GM12892 (cell line): ENCODE measurements at regions not wholly inside any gene's neighbourhood (a gene's known extent, or its start where the extent isn't known, plus 50 kb on each side); places are given as distances from the start of the nearest gene placed in this dataset.
"Not testable (repeated sequence)": the region's sequence is repeated elsewhere in the genome, so short reads cannot be mapped to it uniquely, and the experiment has no call there.

Source experiments
- DNase-seq: peaks from one replicate; pipeline ENCODE4 v3.0.0; 2011; ENCODE audit not compliant: insufficient read length
- FAIRE-seq: peaks from 2 replicates; lab custom pipeline; 2011; peaks lifted over from hg19 to GRCh38; lab: Jason Lieb, UNC
- POLR2A ChIP-seq: IDR thresholded peaks from 2 replicates; pipeline ENCODE4 v1.6.1; 2011; ENCODE audit warnings: low read depth, low read length, control low read depth
- POLR2AphosphoS5 ChIP-seq: IDR thresholded peaks from 2 replicates; pipeline ENCODE4 v1.6.1; 2011; ENCODE audit warnings: low read depth, low read length, control low read depth
- TAF1 ChIP-seq: IDR thresholded peaks from 2 replicates; pipeline ENCODE4 v1.6.1; 2011; ENCODE audit warnings: low read depth, mild to moderate bottlenecking, control low read depth, low read length, borderline replicate concordance

DNA sequence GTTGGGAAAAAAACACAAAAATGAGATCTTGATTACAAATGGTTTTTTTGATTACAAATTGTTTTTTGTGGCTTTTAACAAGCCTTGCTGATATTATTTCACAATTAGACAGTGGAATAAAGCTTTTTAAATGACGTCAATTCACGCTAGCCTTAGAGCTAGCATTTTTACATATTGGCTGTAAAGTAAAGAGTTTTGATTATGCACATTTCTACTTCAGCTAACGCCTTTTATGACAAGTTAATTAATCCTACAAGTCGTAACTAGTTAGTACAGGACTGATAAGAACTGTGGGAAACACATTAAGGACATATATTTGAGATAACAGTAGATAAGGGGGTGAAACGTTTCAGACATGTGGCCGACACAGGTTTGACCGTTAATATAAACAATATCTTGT, 95.7 kb upstream of the ATXN3L start:
- DNase-seq (no peak), FAIRE-seq (peak; percentile 21)
- no peak for TF ChIP-seq POLR2AphosphoS5
- no peak for TF ChIP-seq TAF1
- TF ChIP-seq POLR2A = no peak

DNA sequence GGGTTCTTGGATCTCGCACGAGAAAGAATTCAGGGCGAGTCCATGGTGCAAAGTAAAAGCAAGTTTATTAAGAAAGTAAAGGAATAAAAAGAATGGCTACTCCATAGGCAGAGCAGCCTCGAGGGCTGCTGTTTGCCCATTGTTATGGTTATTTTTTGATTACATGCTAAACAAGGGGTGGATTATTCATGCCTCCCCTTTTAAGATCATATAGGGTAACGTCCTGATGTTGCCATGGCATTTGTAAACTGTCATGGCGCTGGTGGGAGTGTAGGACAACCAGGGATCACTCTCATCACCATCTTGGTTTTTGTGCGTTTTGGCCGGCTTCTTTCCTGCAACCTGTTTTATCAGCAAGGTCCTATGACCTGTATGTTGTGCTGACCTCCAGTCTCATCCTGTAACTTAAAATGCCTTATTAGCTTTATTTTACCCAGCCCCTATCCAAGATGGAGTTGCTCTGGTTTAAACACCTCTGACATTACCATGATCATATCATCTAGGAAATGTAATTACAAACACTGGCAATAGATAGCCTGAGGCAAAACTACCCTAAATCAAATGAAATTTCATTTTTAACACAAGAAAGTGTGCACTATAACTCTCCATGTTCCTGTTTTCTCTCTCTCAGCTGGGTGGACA, 94.3 kb upstream of the ATXN3L start:
- FAIRE-seq (peak; percentile 79), DNase-seq (no peak)
- TF ChIP-seq POLR2AphosphoS5 (no peak), TAF1 (no peak), POLR2A (no peak)

DNA sequence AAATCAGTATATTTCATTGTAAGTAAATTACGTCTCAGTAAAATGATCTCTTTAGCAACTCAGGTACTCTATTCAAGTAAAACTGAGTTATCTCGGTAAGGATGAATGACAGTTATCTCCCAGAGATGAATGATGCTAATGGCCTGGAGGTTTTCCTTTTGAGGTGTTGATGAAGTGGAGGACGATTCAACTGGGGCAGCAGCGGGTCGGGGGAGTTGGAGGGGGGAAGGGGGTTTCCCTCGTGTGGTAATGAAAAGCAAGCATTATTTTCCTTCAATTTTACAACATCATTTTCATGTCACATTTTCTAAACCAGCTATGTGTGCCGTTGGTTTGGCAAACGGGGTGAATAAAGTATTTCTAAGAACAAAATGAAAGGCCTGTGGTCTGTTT, 92.4 kb upstream of the ATXN3L start:
- TF ChIP-seq POLR2AphosphoS5 (no peak), TAF1 (no peak), POLR2A (no peak)
- FAIRE-seq = peak; percentile 74

DNA sequence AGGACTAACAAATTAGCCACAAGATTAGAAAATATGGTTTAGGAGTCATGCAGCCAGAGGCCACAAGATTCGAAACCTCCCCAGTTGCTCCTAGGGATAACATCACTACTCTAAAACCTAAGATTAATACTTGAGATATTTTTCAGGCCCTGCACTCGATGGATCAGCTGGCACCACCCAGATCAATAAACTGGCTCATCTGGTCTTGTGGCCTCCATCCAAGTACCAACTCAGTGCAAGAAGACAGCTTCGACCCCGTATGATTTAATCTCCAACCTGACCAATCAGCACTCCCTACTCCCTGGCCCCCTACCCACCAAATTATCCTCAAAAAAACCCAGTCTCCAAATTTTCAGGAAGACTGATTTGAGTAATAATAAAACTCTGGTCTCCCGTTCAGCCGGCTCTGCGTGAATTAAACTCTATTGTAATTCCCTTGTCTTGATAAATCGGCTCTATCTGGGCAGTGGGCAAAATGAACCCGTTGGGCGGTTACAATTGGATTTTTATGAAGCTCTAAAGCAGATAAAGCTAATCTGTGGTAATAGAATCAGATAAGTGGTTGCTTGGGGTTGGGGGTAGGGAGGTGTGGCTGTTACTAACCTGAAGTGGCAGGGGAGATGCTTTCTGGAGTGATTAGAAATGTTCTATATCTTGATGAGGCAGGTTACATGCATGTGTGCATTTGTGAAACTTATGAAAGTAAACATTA, 91.8 kb upstream of the ATXN3L start:
- FAIRE-seq (peak; percentile 48), DNase-seq (no peak)
- no peak for TF ChIP-seq POLR2A
- TF ChIP-seq TAF1 = no peak
- TF ChIP-seq POLR2AphosphoS5 = no peak

More for the DNA sequence above, 92.4 kb upstream of the ATXN3L start:
- no peak for DNase-seq

DNA sequence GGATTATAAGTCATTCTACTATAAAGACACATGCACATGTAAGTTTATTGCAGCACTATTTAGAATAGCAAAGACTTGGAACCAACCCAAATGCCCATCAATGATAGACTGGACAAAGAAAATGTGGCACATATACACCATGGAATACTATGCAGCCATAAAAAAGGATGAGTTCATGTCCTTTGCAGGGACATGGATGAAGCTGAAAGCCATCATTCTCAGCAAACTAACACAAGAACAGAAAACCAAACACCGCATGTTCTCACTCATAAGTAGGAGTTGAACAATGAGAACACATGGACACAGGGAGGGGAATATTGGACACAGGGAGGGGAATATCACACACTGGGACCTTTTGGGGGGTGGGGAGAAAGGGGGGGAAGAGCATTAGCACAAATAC, 88.7 kb upstream of the ATXN3L start:
- DNase-seq, FAIRE-seq: not testable (repeated sequence)

DNA sequence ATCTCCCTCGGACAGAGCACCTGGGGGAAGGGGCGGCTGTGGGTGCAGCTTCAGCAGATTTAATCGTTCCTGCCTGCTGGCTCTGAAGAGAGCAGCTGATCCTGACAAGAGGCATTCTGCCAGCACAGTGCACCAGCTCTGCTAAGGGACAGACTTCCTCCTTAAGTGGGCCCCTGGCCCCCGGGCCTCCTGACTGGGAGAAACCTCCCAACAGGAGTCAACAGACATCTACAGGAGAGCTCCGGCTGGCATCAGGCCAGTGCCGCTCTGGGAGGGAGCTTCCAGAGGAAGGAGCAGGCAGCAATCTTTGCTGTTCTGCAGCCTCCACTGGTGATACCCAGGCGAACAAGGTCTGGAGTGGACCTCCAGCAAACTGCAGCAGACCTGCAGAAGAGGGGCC, 84.9 kb upstream of the ATXN3L start:
- not testable (repeated sequence) for FAIRE-seq, DNase-seq

DNA sequence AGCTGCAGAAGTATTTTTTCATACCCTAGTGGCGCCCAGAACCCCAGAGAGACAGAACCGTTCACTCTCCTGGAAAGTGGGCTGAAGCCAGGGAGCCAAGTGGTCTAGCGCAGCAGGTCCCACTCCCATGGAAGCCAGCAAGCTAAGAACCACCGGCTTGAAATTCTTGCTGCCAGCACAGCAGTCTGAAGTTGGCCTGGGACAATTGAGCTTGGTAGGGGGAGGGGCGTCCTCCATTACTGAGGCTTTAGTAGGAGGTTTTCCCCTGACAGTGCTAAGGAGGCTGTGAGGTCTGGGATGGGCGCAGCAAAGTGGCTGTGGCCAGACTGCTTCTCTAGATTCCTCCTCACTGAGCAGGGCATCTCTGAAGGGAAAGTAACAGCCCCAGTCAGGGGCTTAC, 84.5 kb upstream of the ATXN3L start:
- DNase-seq (no peak), FAIRE-seq (no peak)
- no peak for TF ChIP-seq POLR2AphosphoS5

DNA sequence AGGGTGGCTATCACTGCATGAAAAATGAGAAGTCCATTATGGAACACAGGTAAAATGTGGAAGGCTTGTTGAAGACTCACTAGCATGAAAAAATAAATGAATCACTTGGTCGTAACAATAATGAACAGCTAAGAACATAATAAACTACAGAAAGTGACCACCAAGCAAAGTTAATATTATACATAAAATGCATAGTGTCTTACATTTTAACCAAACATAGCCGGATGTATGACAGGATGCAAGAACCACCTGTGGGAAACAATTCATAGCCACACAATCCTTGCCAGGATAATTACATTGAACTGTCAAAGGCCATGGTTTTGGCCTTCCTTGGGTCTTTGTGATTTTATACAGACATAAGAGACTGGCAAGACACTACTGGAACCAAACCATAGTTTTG, 81.9 kb upstream of the ATXN3L start:
- TF ChIP-seq POLR2A (no peak), POLR2AphosphoS5 (no peak), TAF1 (no peak)
- DNase-seq (no peak), FAIRE-seq (peak; percentile 65)

DNA sequence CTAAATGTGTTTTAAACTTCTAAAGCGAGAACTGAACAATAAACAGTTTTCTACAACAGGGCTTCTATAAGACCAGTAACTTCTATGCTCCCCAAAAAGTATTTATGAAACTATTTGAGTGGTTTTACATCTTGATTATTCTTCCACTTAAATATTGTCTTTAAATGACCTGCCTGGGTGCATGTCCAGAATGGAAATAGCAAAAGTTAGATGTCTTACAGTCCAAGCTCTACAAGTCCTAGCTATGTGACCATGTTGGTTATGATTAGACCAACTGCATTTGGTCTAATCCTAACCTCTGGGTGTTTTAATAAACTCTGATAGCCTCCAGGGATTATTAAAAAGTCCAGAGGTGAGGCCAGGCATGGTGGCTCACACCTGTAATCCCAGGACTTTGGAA, 79.0 kb upstream of the ATXN3L start:
- DNase-seq (no peak), FAIRE-seq (no peak)
- TF ChIP-seq POLR2A = no peak
- no peak for TF ChIP-seq POLR2AphosphoS5
- no peak for TF ChIP-seq TAF1

DNA sequence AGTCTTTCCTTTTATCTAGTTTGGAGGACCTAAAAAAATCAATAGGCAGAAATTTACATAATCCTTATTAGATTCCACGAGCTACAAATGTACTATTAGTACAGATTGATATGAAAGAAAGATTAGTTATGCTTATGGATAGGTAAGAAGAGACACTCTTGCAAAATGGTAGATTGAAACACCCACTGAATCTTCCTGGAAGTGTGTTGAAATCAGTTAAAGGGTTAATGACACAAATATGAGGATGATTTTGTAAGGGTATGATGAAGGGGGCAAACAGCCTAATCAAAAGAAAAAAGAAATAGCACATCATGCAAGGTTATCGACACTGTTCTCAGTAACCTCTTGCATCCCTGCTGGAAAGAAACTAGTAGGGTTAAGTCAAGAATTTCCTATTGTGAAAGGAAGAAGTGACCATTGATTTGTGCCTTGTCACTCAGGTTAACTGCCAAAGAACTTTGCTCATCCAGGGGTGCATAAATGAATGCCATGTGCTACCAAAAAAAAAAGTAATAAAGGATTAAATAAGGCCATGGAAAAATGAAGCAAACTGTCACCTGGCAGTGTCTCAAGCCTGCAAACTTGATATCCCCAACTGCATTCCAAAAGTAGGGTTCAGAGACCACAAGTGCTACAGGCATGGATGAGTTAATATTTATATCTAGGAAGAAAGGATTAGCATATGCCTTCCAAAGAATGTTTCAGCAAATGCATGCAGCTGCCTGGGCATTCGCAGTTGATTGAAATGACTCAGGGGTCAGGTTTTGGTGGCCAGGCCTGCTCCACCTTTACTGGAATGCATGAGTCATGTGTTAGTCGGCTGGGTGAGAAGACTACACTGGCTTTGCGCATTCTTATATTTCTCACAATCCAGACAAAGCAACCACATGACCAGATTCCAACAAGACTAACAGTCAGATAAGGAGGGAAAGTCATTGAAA, 78.3 kb upstream of the ATXN3L start:
- TF ChIP-seq POLR2A (no peak), TAF1 (no peak), POLR2AphosphoS5 (no peak)
- peak; percentile 58 for FAIRE-seq
- no peak for DNase-seq

DNA sequence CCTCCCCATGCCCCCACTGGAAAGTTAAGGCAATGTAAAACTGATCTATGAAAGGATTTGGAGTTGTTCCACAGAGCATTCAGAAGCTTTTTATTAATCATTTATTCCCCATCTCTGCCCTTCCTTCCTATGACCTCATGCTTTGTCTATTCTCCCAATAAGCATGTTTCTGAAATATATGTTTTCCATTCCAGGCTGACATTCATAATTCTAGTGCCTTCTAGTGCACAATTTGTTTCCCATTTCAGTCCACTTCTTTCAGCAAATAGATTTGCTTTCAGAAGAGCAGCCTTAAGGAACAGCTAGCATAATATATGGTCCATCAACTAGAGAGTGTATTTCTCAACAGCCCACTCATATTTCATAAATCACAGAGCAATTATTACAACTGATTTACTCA, 77.1 kb upstream of the ATXN3L start:
- DNase-seq (no peak), FAIRE-seq (no peak)
- TF ChIP-seq POLR2A (no peak), POLR2AphosphoS5 (no peak), TAF1 (no peak)

DNA sequence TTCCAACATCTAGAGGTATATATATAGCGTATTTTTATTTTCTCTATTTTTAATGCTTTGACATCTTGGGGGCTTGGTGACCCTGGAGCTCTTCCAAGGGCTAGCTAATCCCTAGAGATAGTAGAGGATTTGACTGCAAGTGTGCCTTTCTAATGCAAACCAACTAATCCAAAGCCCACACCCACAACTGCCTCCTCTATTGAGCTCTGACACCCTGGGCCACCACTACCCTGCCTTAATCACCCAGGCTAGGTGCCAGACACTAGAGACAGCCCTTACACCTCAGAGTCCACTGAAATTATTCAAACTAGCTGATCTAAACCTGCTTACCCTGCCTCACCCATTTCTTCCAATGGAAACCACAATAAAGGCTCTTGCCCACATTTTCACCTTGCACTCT, 69.6 kb upstream of the ATXN3L start:
- no peak for TF ChIP-seq TAF1
- DNase-seq (no peak), FAIRE-seq (no peak)
